HepG2 (cell line): ENCODE measurements at regions not wholly inside any gene's neighbourhood (a gene's known extent, or its start where the extent isn't known, plus 50 kb on each side); places are given as distances from the start of the nearest gene placed in this dataset.

ENCODE experiments used
- SIN3B ChIP-seq: fragments of 150-350 bp; IDR thresholded peaks from 2 replicates; pipeline ENCODE4 v1.6.1; 2014; ENCODE audit warnings: low read length
- SRF ChIP-seq: IDR thresholded peaks from 2 replicates; pipeline ENCODE4 v1.6.1; 2011; ENCODE audit warnings: mild to moderate bottlenecking, low read depth, low read length, moderate library complexity
- TCF7L2 ChIP-seq: IDR thresholded peaks from 2 replicates; pipeline ENCODE4 v1.6.1; 2011; ENCODE audit warnings: mild to moderate bottlenecking, low read depth, low read length, moderate library complexity

- TF ChIP-seq SIN3B = no peak
- no peak for TF ChIP-seq TCF7L2
- no peak for TF ChIP-seq SRF
These were observed 512.9 kb upstream of the SGO1 start for GRCh38 chr3:20698896-20699295.
